ENCODE measurements at regions not wholly inside any gene's neighbourhood (a gene's known extent, or its start where the extent isn't known, plus 50 kb on each side); places are given as distances from the start of the nearest gene placed in this dataset.
A peak's percentile ranks its signal among the peaks of the same experiment; 100 is the strongest.

DNA sequence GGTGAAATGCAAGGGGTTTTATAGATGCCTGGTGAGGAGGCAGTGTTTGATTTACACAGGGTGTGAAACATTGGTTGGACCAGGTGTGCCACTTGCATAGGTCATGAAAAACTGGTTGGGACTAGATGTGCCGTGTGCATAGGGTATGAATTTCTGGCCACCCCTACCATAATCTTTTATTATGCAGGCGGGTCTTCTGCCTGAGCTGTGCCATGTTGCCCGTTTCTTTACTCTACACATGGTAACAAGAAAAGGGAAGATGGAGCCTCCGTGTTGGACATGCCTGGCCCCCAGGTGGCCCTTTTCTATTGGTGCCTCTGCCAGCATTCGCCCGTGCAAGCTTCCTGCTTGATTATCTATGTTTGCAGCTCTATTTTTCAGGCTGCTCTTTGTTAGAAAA lies 805.4 kb downstream of the TRIB2 start:
- no peaks in the 10 kb centered on the region for H3K36me3 ChIP-seq (ENCODE audit: control insufficient read depth in 2 of 2, extremely low read depth in 1 of 2, insufficient read depth in 2 of 2, low read length in 2 of 2)
- no peaks in the 10 kb centered on the region for H3K79me2 ChIP-seq (ENCODE audit: control insufficient read depth, insufficient read depth, low read length)
- FAIRE-seq (no peak), DNase-seq (ENCODE audit: low read depth, low spot score) (no peak)
- dilution Hi-C loops (cut with MboI; ENCODE audit: extremely low pct_ligation_motif_present, low sequenced_read_pairs), result no loop called here
- H3K9me1 ChIP-seq (ENCODE audit: control insufficient read depth, extremely low read depth, insufficient read depth, low read length), result no peaks in the 10 kb centered on the region
- H4K20me1 ChIP-seq (ENCODE audit: control insufficient read depth, extremely low read depth, insufficient read depth, low read length), result no peaks in the 10 kb centered on the region
- H2AFZ ChIP-seq (ENCODE audit: control insufficient read depth, low read length), result no peak overlapping the region
- no peaks in the 10 kb centered on the region for H3K9me3 ChIP-seq (ENCODE audit: control insufficient read depth, low read depth, low read length)
- no peaks in the 10 kb centered on the region for H3K27me3 ChIP-seq (ENCODE audit: control insufficient read depth, extremely low read depth, insufficient read depth, low read length)
- no peak overlapping the region for H3K4me3 ChIP-seq (ENCODE audit: control insufficient read depth in 2 of 3, extremely low read depth in 1 of 3, insufficient read depth in 2 of 3, low read depth in 1 of 3, low read length in 3 of 3)
- H3K4me2 ChIP-seq (ENCODE audit: control insufficient read depth, extremely low read depth, insufficient read depth, low read depth, low read length), result no peak overlapping the region
- H3K27ac ChIP-seq (ENCODE audit: control insufficient read depth, insufficient read depth, low read length), result no peak overlapping the region
- no peak for TF ChIP-seq EZH2 (IDR thresholded peaks at IDR 0.05; ENCODE audit: low read length)
- TF ChIP-seq, protein P1, sequence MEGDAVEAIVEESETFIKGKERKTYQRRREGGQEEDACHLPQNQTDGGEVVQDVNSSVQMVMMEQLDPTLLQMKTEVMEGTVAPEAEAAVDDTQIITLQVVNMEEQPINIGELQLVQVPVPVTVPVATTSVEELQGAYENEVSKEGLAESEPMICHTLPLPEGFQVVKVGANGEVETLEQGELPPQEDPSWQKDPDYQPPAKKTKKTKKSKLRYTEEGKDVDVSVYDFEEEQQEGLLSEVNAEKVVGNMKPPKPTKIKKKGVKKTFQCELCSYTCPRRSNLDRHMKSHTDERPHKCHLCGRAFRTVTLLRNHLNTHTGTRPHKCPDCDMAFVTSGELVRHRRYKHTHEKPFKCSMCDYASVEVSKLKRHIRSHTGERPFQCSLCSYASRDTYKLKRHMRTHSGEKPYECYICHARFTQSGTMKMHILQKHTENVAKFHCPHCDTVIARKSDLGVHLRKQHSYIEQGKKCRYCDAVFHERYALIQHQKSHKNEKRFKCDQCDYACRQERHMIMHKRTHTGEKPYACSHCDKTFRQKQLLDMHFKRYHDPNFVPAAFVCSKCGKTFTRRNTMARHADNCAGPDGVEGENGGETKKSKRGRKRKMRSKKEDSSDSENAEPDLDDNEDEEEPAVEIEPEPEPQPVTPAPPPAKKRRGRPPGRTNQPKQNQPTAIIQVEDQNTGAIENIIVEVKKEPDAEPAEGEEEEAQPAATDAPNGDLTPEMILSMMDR (optimal IDR thresholded peaks at IDR 0.05 in 1 of 3, IDR thresholded peaks at IDR 0.05 in 1 of 3, conservative IDR thresholded peaks at IDR 0.05 in 1 of 3; ENCODE audit: extremely low read depth in 1 of 3, insufficient read depth in 2 of 3, low read length in 3 of 3), result no peak
- H3K9ac ChIP-seq (ENCODE audit: control insufficient read depth, extremely low read depth, insufficient read depth, low read length), result no peak overlapping the region
- H3K4me1 ChIP-seq (ENCODE audit: control insufficient read depth, extremely low read depth, insufficient read depth, low read length), result peaks cover 8% of the 10 kb centered on the region

DNA sequence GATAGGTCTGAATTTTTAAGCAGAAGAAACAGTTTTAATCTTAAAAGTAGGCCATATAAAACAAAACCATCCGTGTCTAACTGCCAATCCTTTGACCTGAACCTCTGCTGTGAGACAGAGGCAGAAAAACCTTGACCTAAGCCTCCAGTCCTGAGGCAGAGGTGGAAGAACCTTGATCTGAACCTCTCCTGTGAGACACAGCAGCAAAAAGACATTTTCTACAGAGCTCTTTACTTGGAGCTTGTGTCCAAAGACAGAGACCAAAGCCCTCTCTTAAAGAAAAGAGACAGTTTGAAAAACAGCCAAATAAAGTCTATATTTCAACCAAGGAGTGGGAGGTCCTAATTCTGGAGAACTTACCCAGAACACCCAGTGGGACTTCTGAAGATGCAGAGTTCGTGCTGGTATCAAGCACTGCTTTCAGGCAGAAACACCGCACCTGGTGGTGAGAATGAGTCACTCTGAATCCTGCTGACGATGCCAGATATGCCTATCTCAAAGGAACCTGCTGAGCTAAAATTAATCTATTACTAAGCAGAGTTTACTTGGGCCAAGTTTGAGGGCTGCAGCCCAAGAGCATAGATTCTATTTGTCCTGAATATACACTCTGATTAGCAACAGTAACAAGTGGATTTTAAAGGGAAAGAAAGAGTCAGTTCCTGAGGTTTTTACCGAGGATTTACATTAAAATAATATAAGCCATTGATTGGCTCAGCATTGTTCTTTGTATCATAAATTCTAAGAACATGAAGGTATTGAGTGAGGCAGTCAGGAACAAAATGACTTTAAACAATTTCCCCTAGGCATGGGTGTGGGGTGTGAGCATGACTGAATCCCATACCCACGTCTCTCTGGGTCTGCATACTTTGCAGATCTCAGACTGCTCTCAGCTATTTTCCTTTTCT lies 806.4 kb downstream of the TRIB2 start:
- Histone ChIP-seq H3K4me1 (ENCODE audit: control insufficient read depth, extremely low read depth, insufficient read depth, low read length) (peaks cover 8% of the 10 kb centered on the region), H3K79me2 (ENCODE audit: control insufficient read depth, insufficient read depth, low read length) (no peaks in the 10 kb centered on the region), H2AFZ (ENCODE audit: control insufficient read depth, low read length) (no peak overlapping the region), H3K9me3 (ENCODE audit: control insufficient read depth, low read depth, low read length) (no peaks in the 10 kb centered on the region), H3K4me3 (ENCODE audit: control insufficient read depth in 2 of 3, extremely low read depth in 1 of 3, insufficient read depth in 2 of 3, low read depth in 1 of 3, low read length in 3 of 3) (no peak overlapping the region), H3K9ac (ENCODE audit: control insufficient read depth, extremely low read depth, insufficient read depth, low read length) (no peak overlapping the region), H4K20me1 (ENCODE audit: control insufficient read depth, extremely low read depth, insufficient read depth, low read length) (no peaks in the 10 kb centered on the region), H3K27me3 (ENCODE audit: control insufficient read depth, extremely low read depth, insufficient read depth, low read length) (no peaks in the 10 kb centered on the region), H3K36me3 (ENCODE audit: control insufficient read depth in 2 of 2, extremely low read depth in 1 of 2, insufficient read depth in 2 of 2, low read length in 2 of 2) (no peaks in the 10 kb centered on the region), H3K9me1 (ENCODE audit: control insufficient read depth, extremely low read depth, insufficient read depth, low read length) (no peaks in the 10 kb centered on the region), H3K4me2 (ENCODE audit: control insufficient read depth, extremely low read depth, insufficient read depth, low read depth, low read length) (peak overlapping the region; percentile 29), H3K27ac (ENCODE audit: control insufficient read depth, insufficient read depth, low read length) (no peak overlapping the region)
- FAIRE-seq (peak; percentile 94), DNase-seq (ENCODE audit: low read depth, low spot score) (peak; percentile 23)
- TF ChIP-seq, protein P1 (optimal IDR thresholded peaks at IDR 0.05 in 1 of 3, IDR thresholded peaks at IDR 0.05 in 1 of 3, conservative IDR thresholded peaks at IDR 0.05 in 1 of 3; ENCODE audit: extremely low read depth in 1 of 3, insufficient read depth in 2 of 3, low read length in 3 of 3), result peak in 1 of 3 experiments; percentile 15
- no peak for TF ChIP-seq EZH2 (IDR thresholded peaks at IDR 0.05; ENCODE audit: low read length)
- dilution Hi-C loops (cut with MboI; ENCODE audit: extremely low pct_ligation_motif_present, low sequenced_read_pairs), result no loop called here
